Spleen (tissue), 11 donors: ENCODE measurements at regions not wholly inside any gene's neighbourhood (a gene's known extent, or its start where the extent isn't known, plus 50 kb on each side); places are given as distances from the start of the nearest gene placed in this dataset.
A peak's percentile ranks its signal among the peaks of the same experiment; 100 is the strongest.

Experiments
- DNase-seq: peaks from one replicate; pipeline ENCODE4 v3.0.0-alpha.2; 2020
- H3K27ac ChIP-seq, 8 donors: fragments of 200-600 bp; sonication (generic) in 7 of 8; 1 replicate in 4 of 8; 2 replicates in 4 of 8; pipeline versions ENCODE4 v1.5.0 to v1.8.0; 2016 to 2021; ENCODE audit warnings: inconsistent platforms in 4 of 8, mild to moderate bottlenecking in 4 of 8, moderate library complexity in 1 of 8
- H3K27me3 ChIP-seq, 7 donors: fragments of 200-600 bp; sonication (generic) in 6 of 7; replicated peaks in 1 of 7; 1 replicate in 4 of 7; 2 replicates in 3 of 7; pipeline versions ENCODE4 v1.5.0 to v1.8.0; 2016 to 2021; ENCODE audit warnings: inconsistent platforms in 3 of 7, mild to moderate bottlenecking in 1 of 7
- H3K36me3 ChIP-seq, 6 donors: fragments of 200-600 bp; sonication (generic) in 5 of 6; 1 replicate in 4 of 6; 2 replicates in 2 of 6; pipeline versions ENCODE4 v1.5.0 to v1.8.0; 2016 to 2021; ENCODE audit warnings: inconsistent platforms in 2 of 6
- H3K4me1 ChIP-seq, 6 donors: fragments of 200-600 bp; sonication (generic) in 5 of 6; 1 replicate in 3 of 6; 2 replicates in 3 of 6; pipeline versions ENCODE4 v1.5.0 to v1.8.0; 2016 to 2021; ENCODE audit warnings: inconsistent platforms in 3 of 6
- H3K4me3 ChIP-seq, 8 donors: fragments of 200-600 bp; sonication (generic) in 7 of 8; 1 replicate in 4 of 8; 2 replicates in 4 of 8; pipeline versions ENCODE4 v1.5.0 to v1.8.0; 2016 to 2021; ENCODE audit warnings: inconsistent platforms in 4 of 8, mild to moderate bottlenecking in 4 of 8, moderate library complexity in 2 of 8
- H3K9me3 ChIP-seq, 8 donors: fragments of 200-600 bp; sonication (generic) in 7 of 8; 1 replicate in 4 of 8; 2 replicates in 4 of 8; pipeline versions ENCODE4 v1.5.0 to v1.8.0; 2016 to 2021; ENCODE audit warnings: inconsistent platforms in 4 of 8
- CTCF ChIP-seq, 11 experiments: fragments of 200-600 bp in 7 of 11; fragments of 450-650 bp in 4 of 11; sonication (generic) in 4 of 11; IDR thresholded peaks in 8 of 11; conservative IDR thresholded peaks in 3 of 11; 1 replicate in 7 of 11; 2 replicates in 4 of 11; pipeline versions ENCODE4 v1.4.0 to v1.8.0; 2016 to 2021; ENCODE audit warnings: antibody characterized with exemption in 11 of 11, inconsistent platforms in 4 of 11, mild to moderate bottlenecking in 1 of 11
- POLR2A ChIP-seq, 3 donors: fragments of 450-650 bp; IDR thresholded peaks; one replicate each; pipeline ENCODE4 v1.5.1; 2017; ENCODE audit warnings: antibody characterized with exemption in 3 of 3, mild to moderate bottlenecking in 1 of 3
- POLR2AphosphoS5 ChIP-seq, 3 donors: sonication (generic); formaldehyde crosslinking; IDR thresholded peaks; one replicate each; pipeline ENCODE4 v1.5.1; 2017; ENCODE audit warnings: antibody characterized with exemption in 3 of 3
- WGBS, 5 donors: extraction: QIAGEN DNeasy Blood & Tissue Kit in 3 of 5; methylation state at CpG; one replicate each; pipeline versions ENCODE4 v1.1.5 to v1.1.7; 2013 to 2018; 5-methylcytosine and 5-hydroxymethylcytosine counted together
- intact Hi-C: fragments of 100-400 bp; cut with DNase I; formaldehyde crosslinking; loops from one replicate; pipeline ENCODE4 v1.15.0; 2023; ENCODE audit warnings: low total_unique reads
- donor health status: healthy with polysubstance abuse.
- donor health status: DM: no; HTN: no; CAD: no; lungs with moderate emphysema.
- donor health status: DM: no; HTN: no; CAD: no.
- donor health status: Bipolar disorder and iron deficiency.
- donor health status: healthy.
- donor health status: DM: no; HTN: no; CAD: no.
- donor health status: DM: yes; HTN: yes; CAD: no.

GRCh38 chr5:57325678-57326397, 152.0 kb downstream of the GPBP1 start:
- Histone ChIP-seq H3K9me3 (peaks cover 0 to 3% (median 0%) of the 10 kb centered on the region in 8 donors), H3K4me3 (no peak overlapping the region), H3K27me3 (peaks cover 0 to 9% (median 0%) of the 10 kb centered on the region in 7 donors), H3K27ac (no peak overlapping the region), H3K4me1 (no peaks in the 10 kb centered on the region), H3K36me3 (no peaks in the 10 kb centered on the region)
- 76 to 90% (median 85%) methylated on average over 4 of the region's 4 CpGs for WGBS, 5 donors
- no peak for DNase-seq
- intact Hi-C loops = no loop called here
- TF ChIP-seq POLR2AphosphoS5 (IDR thresholded peaks at IDR 0.05) (no peak), CTCF (IDR thresholded peaks at IDR 0.05 in 8 of 11, conservative IDR thresholded peaks at IDR 0.05 in 3 of 11) (no peak), POLR2A (IDR thresholded peaks at IDR 0.05) (no peak)

GRCh38 chr5:57324861-57325260, 151.0 kb downstream of the GPBP1 start:
- Histone ChIP-seq H3K36me3 (no peaks in the 10 kb centered on the region), H3K4me1 (no peaks in the 10 kb centered on the region), H3K9me3 (peaks cover 0 to 3% (median 0%) of the 10 kb centered on the region in 8 donors), H3K27me3 (peaks cover 0 to 9% (median 0%) of the 10 kb centered on the region in 7 donors), H3K4me3 (no peak overlapping the region), H3K27ac (peak overlapping the region in 1 of 8 donors; percentile 0)
- intact Hi-C loops = no loop called here
- no peak for DNase-seq
- WGBS, 5 donors = 90 to 95% (median 93%) methylated on average over 4 of the region's 4 CpGs
- no peak for TF ChIP-seq POLR2AphosphoS5 (IDR thresholded peaks at IDR 0.05)
- no peak for TF ChIP-seq POLR2A (IDR thresholded peaks at IDR 0.05)
- TF ChIP-seq CTCF (IDR thresholded peaks at IDR 0.05 in 8 of 11, conservative IDR thresholded peaks at IDR 0.05 in 3 of 11) = no peak

- DNase-seq = no peak
- Histone ChIP-seq H3K27me3 (peaks cover 0 to 14% (median 0%) of the 10 kb centered on the region in 7 donors), H3K4me3 (no peak overlapping the region), H3K4me1 (no peaks in the 10 kb centered on the region), H3K9me3 (peaks cover 0 to 3% (median 0%) of the 10 kb centered on the region in 8 donors), H3K36me3 (no peaks in the 10 kb centered on the region), H3K27ac (peak overlapping the region in 1 of 8 donors; percentile 0)
- TF ChIP-seq POLR2A (IDR thresholded peaks at IDR 0.05) (no peak), POLR2AphosphoS5 (IDR thresholded peaks at IDR 0.05) (no peak), CTCF (IDR thresholded peaks at IDR 0.05 in 8 of 11, conservative IDR thresholded peaks at IDR 0.05 in 3 of 11) (no peak)
- intact Hi-C loops = no loop called here
- 60 to 72% (median 61%) methylated on average over 4 of the region's 4 CpGs for WGBS, 5 donors
Measured at GRCh38 chr5:57324181-57324580, 150.3 kb downstream of the GPBP1 start.

GRCh38 chr5:57320582-57320981, 146.7 kb downstream of the GPBP1 start:
- Histone ChIP-seq H3K9me3 (no peaks in the 10 kb centered on the region), H3K27me3 (peaks cover 0 to 14% (median 0%) of the 10 kb centered on the region in 7 donors), H3K4me3 (no peak overlapping the region), H3K27ac (no peak overlapping the region), H3K4me1 (no peaks in the 10 kb centered on the region), H3K36me3 (no peaks in the 10 kb centered on the region)
- DNase-seq = no peak
- intact Hi-C loops = no loop called here
- TF ChIP-seq POLR2AphosphoS5 (IDR thresholded peaks at IDR 0.05) = no peak
- TF ChIP-seq POLR2A (IDR thresholded peaks at IDR 0.05) = no peak
- no peak for TF ChIP-seq CTCF (IDR thresholded peaks at IDR 0.05 in 8 of 11, conservative IDR thresholded peaks at IDR 0.05 in 3 of 11)
- 17 to 40% (median 26%) methylated on average over 6 of the region's 6 CpGs for WGBS, 5 donors
